Caco-2 (cell line): ENCODE measurements at regions not wholly inside any gene's neighbourhood (a gene's known extent, or its start where the extent isn't known, plus 50 kb on each side); places are given as distances from the start of the nearest gene placed in this dataset.
"Not testable (repeated sequence)": the region's sequence is repeated elsewhere in the genome, so short reads cannot be mapped to it uniquely, and the experiment has no call there.

Experiments
- BruUV-seq: library from RNA; stranded (reverse); fragments of 400-500 nt; replicated peaks from 2 replicates; lab custom pipeline; 2021; lab: Mats Ljungman, UMichigan
- CTCF ChIA-PET: fragments of 300-600 bp; sonication (Branson Sonifier 250); formaldehyde crosslinking; loops from one replicate; lab custom pipeline; 2022; ENCODE audit warnings: antibody characterized with exemption; lab: Charles Lee
- POLR2A ChIA-PET: fragments of 300-600 bp; sonication (Branson Sonifier 250); formaldehyde crosslinking; loops from one replicate; lab custom pipeline; 2022; ENCODE audit warnings: antibody characterized with exemption; lab: Charles Lee
- DNase-seq, 2 experiments: peaks; one replicate each; pipeline versions ENCODE4 v3.0.0 to v3.0.0-alpha.2; 2020 to 2022
- H3K27me3 ChIP-seq: replicated peaks from 2 replicates; pipeline ENCODE4 v1.6.0; 2011; ENCODE audit warnings: low read length; ENCODE audit not compliant: control insufficient read depth, insufficient read depth
- H3K36me3 ChIP-seq: 2 replicates; pipeline ENCODE4 v1.5.1; 2011; ENCODE audit warnings: low read length; ENCODE audit not compliant: control insufficient read depth, insufficient read depth
- H3K4me1 ChIP-seq: fragments of 250-450 bp; sonication (Bioruptor Pico); 2 replicates; pipeline ENCODE4 v1.5.1; 2020; ENCODE audit warnings: mild to moderate bottlenecking
- H3K4me3 ChIP-seq: 2 replicates; pipeline ENCODE4 v1.5.1; 2011; ENCODE audit warnings: low read depth, mild to moderate bottlenecking, control low read depth, low read length
- H3K9me3 ChIP-seq: fragments of 250-450 bp; sonication (Bioruptor Pico); 2 replicates; pipeline ENCODE4 v1.5.1; 2020; ENCODE audit warnings: mild to moderate bottlenecking, moderate library complexity
- H3K27ac Mint-ChIP-seq: one replicate; pipeline ENCODE4 v1.8.0; 2022; ENCODE audit warnings: mixed read lengths; ENCODE audit not compliant: unreplicated experiment
- H3K27me3 Mint-ChIP-seq: one replicate; pipeline ENCODE4 v1.8.0; 2022; ENCODE audit warnings: mixed read lengths; ENCODE audit not compliant: insufficient read depth, unreplicated experiment
- H3K36me3 Mint-ChIP-seq: one replicate; pipeline ENCODE4 v1.8.0; 2022; ENCODE audit warnings: mild to moderate bottlenecking, mixed read lengths; ENCODE audit not compliant: insufficient read depth, unreplicated experiment
- H3K4me1 Mint-ChIP-seq: one replicate; pipeline ENCODE4 v1.8.0; 2022; ENCODE audit warnings: low read depth, mixed read lengths; ENCODE audit not compliant: unreplicated experiment
- H3K4me3 Mint-ChIP-seq: one replicate; pipeline ENCODE4 v1.8.0; 2022; ENCODE audit warnings: mild to moderate bottlenecking, moderate library complexity, mixed read lengths; ENCODE audit not compliant: unreplicated experiment
- H3K9me3 Mint-ChIP-seq: one replicate; pipeline ENCODE4 v1.8.0; 2022; ENCODE audit warnings: mixed read lengths; ENCODE audit not compliant: unreplicated experiment
- intact Hi-C: fragments of 100-400 bp; cut with micrococcal nuclease; formaldehyde crosslinking; loops from one replicate; pipeline ENCODE4 v1.10.0; 2022; ENCODE audit not compliant: unreplicated experiment
- TF ChIP-seq, protein P1 (sequence below), 2 experiments: fragments of 200-600 bp in 1 of 2; IDR thresholded peaks; 1 replicate in 1 of 2; 2 replicates in 1 of 2; pipeline versions ENCODE4 v1.5.1 to v1.8.0; 2011 to 2022; ENCODE audit warnings: antibody characterized with exemption in 1 of 2, control low read depth in 1 of 2, inconsistent platforms in 1 of 2, low read depth in 1 of 2, low read length in 1 of 2, mild to moderate bottlenecking in 1 of 2, moderate library complexity in 1 of 2; ENCODE audit not compliant: insufficient read depth in 1 of 2, severe bottlenecking in 1 of 2, unreplicated experiment in 1 of 2

DNA sequence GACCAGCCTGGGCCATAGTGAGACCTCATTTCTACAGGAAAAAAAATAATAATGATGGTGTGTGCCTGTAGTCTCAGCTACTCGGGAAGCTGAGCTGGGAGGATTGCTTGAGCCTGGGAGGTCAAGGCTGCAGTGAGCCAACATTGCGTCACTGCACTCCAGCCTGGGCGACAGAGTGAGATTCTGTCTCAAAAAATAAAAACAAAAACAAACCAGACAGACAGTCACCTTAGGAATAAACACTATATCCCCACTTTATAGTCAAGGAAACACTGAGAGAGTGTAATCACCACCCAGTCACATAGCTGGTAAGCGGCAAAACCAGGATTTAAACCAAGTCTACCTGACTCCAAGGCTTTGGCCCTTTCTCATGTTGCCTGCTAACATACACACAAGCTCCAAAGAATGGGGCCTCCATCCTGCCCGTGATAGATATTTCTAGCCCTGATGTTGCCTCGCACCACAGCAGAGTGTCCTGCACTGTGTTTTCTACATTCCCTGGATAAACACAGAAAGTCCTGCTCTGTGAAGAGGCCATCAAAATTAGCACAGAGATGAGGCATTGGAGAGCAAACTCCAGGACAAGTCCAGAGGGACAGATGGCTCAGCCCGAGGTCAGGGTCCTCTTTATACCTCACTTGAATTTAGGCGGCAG lies 66.1 kb upstream of the SMURF2 start:
- H3K27me3 ChIP-seq = no peaks in the 10 kb centered on the region
- H3K36me3 ChIP-seq = no peaks in the 10 kb centered on the region
- DNase-seq = no peak
- H3K4me1 ChIP-seq = no peaks in the 10 kb centered on the region
- ChIA-PET CTCF (no interaction called here), POLR2A (no interaction called here)
- TF ChIP-seq, protein P1, sequence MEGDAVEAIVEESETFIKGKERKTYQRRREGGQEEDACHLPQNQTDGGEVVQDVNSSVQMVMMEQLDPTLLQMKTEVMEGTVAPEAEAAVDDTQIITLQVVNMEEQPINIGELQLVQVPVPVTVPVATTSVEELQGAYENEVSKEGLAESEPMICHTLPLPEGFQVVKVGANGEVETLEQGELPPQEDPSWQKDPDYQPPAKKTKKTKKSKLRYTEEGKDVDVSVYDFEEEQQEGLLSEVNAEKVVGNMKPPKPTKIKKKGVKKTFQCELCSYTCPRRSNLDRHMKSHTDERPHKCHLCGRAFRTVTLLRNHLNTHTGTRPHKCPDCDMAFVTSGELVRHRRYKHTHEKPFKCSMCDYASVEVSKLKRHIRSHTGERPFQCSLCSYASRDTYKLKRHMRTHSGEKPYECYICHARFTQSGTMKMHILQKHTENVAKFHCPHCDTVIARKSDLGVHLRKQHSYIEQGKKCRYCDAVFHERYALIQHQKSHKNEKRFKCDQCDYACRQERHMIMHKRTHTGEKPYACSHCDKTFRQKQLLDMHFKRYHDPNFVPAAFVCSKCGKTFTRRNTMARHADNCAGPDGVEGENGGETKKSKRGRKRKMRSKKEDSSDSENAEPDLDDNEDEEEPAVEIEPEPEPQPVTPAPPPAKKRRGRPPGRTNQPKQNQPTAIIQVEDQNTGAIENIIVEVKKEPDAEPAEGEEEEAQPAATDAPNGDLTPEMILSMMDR (IDR thresholded peaks at IDR 0.05; ENCODE audit: insufficient read depth in 1 of 2, low read depth in 1 of 2, low read length in 1 of 2, severe bottlenecking in 1 of 2, unreplicated experiment in 1 of 2) = no peak
- no peak overlapping the region for H3K4me3 ChIP-seq
- BruUV-seq = no TSS peak
- H3K9me3 ChIP-seq = no peaks in the 10 kb centered on the region
- H3K9me3 Mint-ChIP-seq = no peaks in the 10 kb centered on the region
- no peak overlapping the region for H3K4me3 Mint-ChIP-seq
- intact Hi-C loops = no loop called here
- no peaks in the 10 kb centered on the region for H3K4me1 Mint-ChIP-seq
- no peaks in the 10 kb centered on the region for H3K36me3 Mint-ChIP-seq
- H3K27me3 Mint-ChIP-seq = no peaks in the 10 kb centered on the region
- H3K27ac Mint-ChIP-seq = no peak overlapping the region

DNA sequence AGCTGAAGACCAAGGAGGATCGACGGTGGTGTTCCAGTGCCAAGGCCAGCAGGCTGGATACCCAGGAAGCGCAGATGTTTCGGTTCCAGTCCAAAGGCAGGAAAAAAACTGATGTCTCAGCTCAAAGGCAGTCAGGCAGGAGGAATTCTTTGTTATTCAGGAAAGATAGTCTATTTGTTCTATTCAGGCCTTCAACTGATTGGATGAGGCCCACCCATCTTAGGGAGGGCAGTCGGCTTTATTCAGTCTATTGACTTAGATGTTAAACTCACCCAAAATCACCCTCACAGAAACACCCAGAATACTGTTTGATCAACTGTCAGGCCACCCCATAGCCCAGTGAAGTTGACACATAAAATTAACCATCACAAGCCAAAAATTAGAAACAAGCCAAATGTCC lies 63.9 kb upstream of the SMURF2 start:
- H3K27me3 ChIP-seq, H3K27ac Mint-ChIP-seq, H3K4me1 ChIP-seq, H3K27me3 Mint-ChIP-seq, H3K4me3 Mint-ChIP-seq, H3K4me3 ChIP-seq, H3K9me3 ChIP-seq, intact Hi-C loops, BruUV-seq, H3K36me3 ChIP-seq, H3K4me1 Mint-ChIP-seq, DNase-seq, CTCF ChIA-PET, H3K9me3 Mint-ChIP-seq, POLR2A ChIA-PET, H3K36me3 Mint-ChIP-seq: not testable (repeated sequence)

DNA sequence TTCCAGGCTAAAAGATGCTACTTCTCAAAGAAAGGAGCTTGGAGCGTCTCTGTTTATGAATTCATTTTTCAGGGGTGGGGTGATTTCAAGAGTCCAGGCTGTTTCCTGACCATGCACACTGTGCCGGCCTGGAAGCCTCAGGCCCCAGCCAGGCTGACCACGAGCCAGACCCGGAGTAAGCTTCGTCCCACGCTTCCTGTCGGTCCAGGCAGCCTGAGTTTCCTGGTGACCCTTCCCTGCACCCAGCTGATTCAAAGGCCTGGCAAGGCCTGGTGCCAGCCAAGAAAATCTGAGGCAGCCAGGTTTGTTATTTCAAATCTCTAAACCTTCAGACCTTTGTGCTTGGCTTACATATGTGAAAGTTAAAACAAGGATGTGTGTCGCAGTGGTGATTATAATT lies 62.1 kb upstream of the SMURF2 start:
- H3K4me1 ChIP-seq, CTCF ChIA-PET, BruUV-seq, H3K9me3 Mint-ChIP-seq, H3K4me3 Mint-ChIP-seq, H3K27me3 Mint-ChIP-seq, H3K36me3 Mint-ChIP-seq, H3K9me3 ChIP-seq, H3K36me3 ChIP-seq, intact Hi-C loops, H3K27ac Mint-ChIP-seq, H3K4me3 ChIP-seq, H3K4me1 Mint-ChIP-seq, DNase-seq, POLR2A ChIA-PET, H3K27me3 ChIP-seq: not testable (repeated sequence)

DNA sequence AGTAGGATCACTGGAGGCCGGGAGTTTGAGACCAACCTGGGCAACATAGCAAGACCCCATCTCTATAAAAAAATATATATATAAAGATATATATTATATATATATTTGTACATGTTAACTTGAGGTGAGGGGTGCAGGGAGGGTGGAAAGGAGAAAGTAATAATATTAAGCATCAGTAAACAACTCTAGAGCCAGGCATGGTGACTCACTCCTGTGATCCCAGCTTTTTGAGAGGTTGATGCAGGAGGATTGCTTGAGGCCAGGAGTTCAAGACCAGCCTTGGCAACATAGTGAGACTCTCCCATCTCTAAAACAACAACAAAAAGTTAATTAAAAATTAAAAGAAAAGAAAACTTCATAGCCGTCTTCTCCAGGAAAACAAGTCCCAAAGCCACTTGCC lies 61.7 kb upstream of the SMURF2 start:
- CTCF ChIA-PET = no interaction called here

DNA sequence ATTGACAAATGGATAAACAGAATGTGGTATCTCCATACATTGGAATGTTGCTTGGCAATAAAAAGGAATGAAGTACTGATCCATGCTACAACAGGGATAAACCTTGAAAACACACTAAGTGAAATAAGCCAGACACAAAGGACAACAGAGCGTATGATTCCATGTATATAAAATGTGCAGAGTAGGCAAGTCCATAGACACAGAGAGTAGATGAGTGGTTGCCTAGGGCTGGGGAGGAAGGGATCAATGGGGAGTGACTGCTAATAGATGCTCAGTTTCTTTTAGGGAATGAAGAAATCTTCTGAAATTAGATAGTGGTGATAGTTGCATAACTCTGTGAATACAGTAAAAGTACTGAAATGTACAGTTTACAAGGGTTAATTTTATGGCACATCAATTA lies 59.4 kb upstream of the SMURF2 start:
- H3K27me3 Mint-ChIP-seq, H3K27me3 ChIP-seq, H3K36me3 Mint-ChIP-seq, CTCF ChIA-PET, H3K9me3 ChIP-seq, H3K9me3 Mint-ChIP-seq, BruUV-seq, POLR2A ChIA-PET, H3K4me3 ChIP-seq, H3K4me1 ChIP-seq, intact Hi-C loops, H3K4me3 Mint-ChIP-seq, DNase-seq, H3K36me3 ChIP-seq, H3K27ac Mint-ChIP-seq, H3K4me1 Mint-ChIP-seq: not testable (repeated sequence)

More for the DNA sequence above, 61.7 kb upstream of the SMURF2 start:
- Mint-ChIP-seq H3K9me3 (no peaks in the 10 kb centered on the region), H3K4me3 (no peak overlapping the region), H3K4me1 (peaks cover 6% of the 10 kb centered on the region), H3K36me3 (no peaks in the 10 kb centered on the region), H3K27me3 (no peaks in the 10 kb centered on the region), H3K27ac (no peak overlapping the region)
- Histone ChIP-seq H3K27me3 (no peaks in the 10 kb centered on the region), H3K36me3 (no peaks in the 10 kb centered on the region), H3K4me1 (no peaks in the 10 kb centered on the region), H3K4me3 (no peak overlapping the region), H3K9me3 (no peaks in the 10 kb centered on the region)
- BruUV-seq = no TSS peak
- POLR2A ChIA-PET = no interaction called here
- DNase-seq = no peak
- TF ChIP-seq, protein P1 (IDR thresholded peaks at IDR 0.05; ENCODE audit: insufficient read depth in 1 of 2, low read depth in 1 of 2, low read length in 1 of 2, severe bottlenecking in 1 of 2, unreplicated experiment in 1 of 2) = no peak
- intact Hi-C loops = no loop called here

DNA sequence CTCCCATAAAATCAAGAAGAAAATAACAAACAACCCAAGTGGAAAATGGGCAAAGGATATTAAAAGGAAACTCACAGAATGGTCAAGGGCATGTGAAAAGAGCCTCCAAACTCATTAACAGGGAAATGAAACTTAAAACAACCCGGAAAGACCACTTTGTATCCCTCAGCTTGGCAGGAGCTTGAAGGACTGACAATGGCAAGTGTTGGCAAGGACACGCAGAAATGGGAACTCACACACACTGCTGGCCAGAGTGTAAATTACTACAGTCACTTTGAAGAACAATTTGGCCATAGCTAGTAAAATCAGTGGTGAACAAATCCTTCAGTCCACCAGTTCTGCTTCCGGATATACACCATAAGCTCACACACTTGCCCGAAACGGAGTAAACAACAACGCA lies 58.1 kb upstream of the SMURF2 start:
- H3K9me3 Mint-ChIP-seq, H3K27ac Mint-ChIP-seq, H3K4me3 ChIP-seq, POLR2A ChIA-PET, CTCF ChIA-PET, H3K9me3 ChIP-seq, H3K36me3 Mint-ChIP-seq, H3K36me3 ChIP-seq, H3K4me1 Mint-ChIP-seq, H3K27me3 Mint-ChIP-seq, H3K27me3 ChIP-seq, H3K4me1 ChIP-seq, intact Hi-C loops, BruUV-seq, H3K4me3 Mint-ChIP-seq, DNase-seq: not testable (repeated sequence)
